GM23248 (cell line): ENCODE measurements at regions not wholly inside any gene's neighbourhood (a gene's known extent, or its start where the extent isn't known, plus 50 kb on each side); places are given as distances from the start of the nearest gene placed in this dataset.

Experiments
- EZH2 ChIP-seq: fragments of 200-600 bp; sonication (generic); IDR thresholded peaks from 2 replicates; pipeline ENCODE4 v1.6.1; 2018; ENCODE audit warnings: antibody characterized with exemption, mild to moderate bottlenecking; ENCODE audit not compliant: insufficient read depth, poor library complexity, severe bottlenecking
- EZH2phosphoT487 ChIP-seq: fragments of 200-600 bp; sonication (generic); IDR thresholded peaks from 2 replicates; pipeline ENCODE4 v1.6.1; 2018; ENCODE audit warnings: antibody characterized with exemption, moderate library complexity, mild to moderate bottlenecking, low read depth; ENCODE audit not compliant: insufficient read depth

DNA sequence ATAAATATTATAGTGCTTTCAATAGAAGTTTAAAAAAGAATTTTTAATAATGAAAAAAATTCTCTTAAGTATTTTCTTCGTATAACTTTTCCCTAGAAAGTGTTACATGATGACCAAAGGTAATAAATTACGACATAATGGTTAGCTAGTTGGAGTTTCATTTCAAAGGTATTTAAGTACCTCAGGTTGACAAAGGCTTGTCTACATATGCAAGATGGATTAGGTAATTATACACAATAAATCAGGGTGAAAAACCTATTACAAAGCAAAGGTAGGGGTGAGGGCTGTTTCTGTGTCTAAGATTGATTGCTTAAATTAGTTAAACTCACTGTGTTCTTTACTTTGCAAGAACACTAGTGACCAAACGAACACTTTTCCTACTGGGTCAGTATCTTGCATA lies 508.5 kb upstream of the FAT1 start:
- TF ChIP-seq EZH2 (no peak), EZH2phosphoT487 (no peak)
